ENCODE measurements at regions not wholly inside any gene's neighbourhood (a gene's known extent, or its start where the extent isn't known, plus 50 kb on each side); places are given as distances from the start of the nearest gene placed in this dataset.
"Not testable (repeated sequence)": the region's sequence is repeated elsewhere in the genome, so short reads cannot be mapped to it uniquely, and the experiment has no call there.

DNA sequence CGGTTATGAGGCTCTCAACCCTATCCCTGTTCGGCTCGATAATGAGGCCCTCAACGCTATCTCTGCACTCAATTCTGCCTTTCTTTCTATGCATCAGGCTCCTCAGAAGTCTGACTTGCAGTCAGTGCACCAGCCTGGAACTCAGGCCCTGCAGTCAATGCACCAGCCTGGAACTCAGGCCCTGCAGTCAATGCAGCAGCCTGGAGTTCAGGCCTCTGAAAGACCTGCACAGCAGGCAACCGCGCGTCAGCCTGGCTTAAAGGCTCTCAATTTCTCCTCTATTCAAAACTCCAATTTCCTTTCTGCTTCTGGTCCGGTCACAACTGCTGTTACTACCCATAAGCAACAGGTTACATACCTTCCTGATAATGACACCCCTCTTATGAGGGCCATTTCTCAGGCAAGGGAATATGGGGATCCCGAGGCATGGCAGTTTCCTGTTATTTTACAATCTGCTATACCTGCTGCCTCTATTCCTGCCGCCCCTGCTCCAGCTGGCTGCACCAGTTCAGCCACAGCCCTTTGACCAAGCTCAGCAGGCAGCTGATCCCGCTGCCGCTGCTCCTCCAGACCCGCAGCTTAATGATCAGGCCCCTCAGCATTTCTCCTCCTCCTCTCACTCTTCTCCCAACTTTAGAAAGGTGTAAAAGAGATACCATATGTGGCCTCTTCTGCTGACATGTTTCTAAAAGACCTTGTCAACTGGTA is 933.6 kb upstream of the FANCL start:
- Histone ChIP-seq H3K4me3 (ENCODE audit: low read depth, low read length) (no peak overlapping the region), H3K4me1 (ENCODE audit: insufficient read depth) (no peaks in the 10 kb centered on the region), H3K27ac (ENCODE audit: low read depth) (no peak overlapping the region), H3K36me3 (ENCODE audit: insufficient read depth) (no peaks in the 10 kb centered on the region)
- 85% methylated on average over 13 of the region's 13 CpGs for WGBS
- DNase-seq (ENCODE audit: extremely low spot score), result no peak

- 93% methylated on average over 8 of the region's 8 CpGs for WGBS
- H3K4me1 ChIP-seq (ENCODE audit: insufficient read depth), result no peaks in the 10 kb centered on the region
- no peak for DNase-seq (ENCODE audit: extremely low spot score)
- H3K4me3 ChIP-seq (ENCODE audit: low read depth, low read length), result no peak overlapping the region
- no peak overlapping the region for H3K27ac ChIP-seq (ENCODE audit: low read depth)
- H3K36me3 ChIP-seq (ENCODE audit: insufficient read depth), result no peaks in the 10 kb centered on the region
These were observed 932.2 kb upstream of the FANCL start for GRCh38 chr2:59173325-59173724.

DNA sequence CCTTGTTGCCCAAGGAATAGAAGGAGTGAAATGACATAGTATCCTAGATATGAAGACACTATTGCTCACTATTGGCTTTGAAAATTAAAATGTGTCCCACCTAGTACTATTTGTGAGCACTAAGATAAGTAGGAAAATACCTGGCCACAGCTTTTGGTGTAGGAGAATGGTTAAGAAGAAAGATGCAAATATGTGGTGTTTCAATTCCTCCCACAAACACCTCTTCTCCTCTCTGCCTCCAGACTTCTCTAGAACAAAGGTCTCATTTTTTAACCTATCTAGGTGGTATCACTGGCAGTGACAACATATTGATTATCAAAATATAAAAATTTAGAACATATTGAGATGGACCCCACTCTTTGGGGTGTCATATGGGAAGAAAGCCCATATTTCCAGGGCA is 929.9 kb upstream of the FANCL start:
- H3K4me3 ChIP-seq (ENCODE audit: low read depth, low read length), result no peak overlapping the region
- H3K27ac ChIP-seq (ENCODE audit: low read depth), result no peak overlapping the region
- DNase-seq (ENCODE audit: extremely low spot score), result no peak
- no peaks in the 10 kb centered on the region for H3K36me3 ChIP-seq (ENCODE audit: insufficient read depth)
- no peaks in the 10 kb centered on the region for H3K4me1 ChIP-seq (ENCODE audit: insufficient read depth)

GRCh38 chr2:59168766-59169165 is 927.6 kb upstream of the FANCL start:
- 91% methylated on average over 4 of the region's 4 CpGs for WGBS
- H3K4me1 ChIP-seq (ENCODE audit: insufficient read depth), result no peaks in the 10 kb centered on the region

GRCh38 chr2:59167514-59167913 is 926.4 kb upstream of the FANCL start:
- Histone ChIP-seq H3K4me3 (ENCODE audit: low read depth, low read length) (no peak overlapping the region), H3K27ac (ENCODE audit: low read depth) (no peak overlapping the region), H3K4me1 (ENCODE audit: insufficient read depth) (no peaks in the 10 kb centered on the region), H3K36me3 (ENCODE audit: insufficient read depth) (no peaks in the 10 kb centered on the region)
- no peak for DNase-seq (ENCODE audit: extremely low spot score)
- 74% methylated on average over 2 of the region's 2 CpGs for WGBS

More at GRCh38 chr2:59168766-59169165, 927.6 kb upstream of the FANCL start:
- Histone ChIP-seq H3K4me3 (ENCODE audit: low read depth, low read length) (no peak overlapping the region), H3K36me3 (ENCODE audit: insufficient read depth) (no peaks in the 10 kb centered on the region), H3K27ac (ENCODE audit: low read depth) (no peak overlapping the region)
- DNase-seq (ENCODE audit: extremely low spot score), result no peak

GRCh38 chr2:59157908-59158307 is 916.8 kb upstream of the FANCL start:
- WGBS, result 85% methylated on average over 1 of the region's 1 CpG
- not testable (repeated sequence) for H3K36me3 ChIP-seq (ENCODE audit: insufficient read depth); DNase-seq (ENCODE audit: extremely low spot score)

GRCh38 chr2:59151805-59152204 is 910.7 kb upstream of the FANCL start:
- Histone ChIP-seq H3K4me1 (ENCODE audit: insufficient read depth) (no peaks in the 10 kb centered on the region), H3K27ac (ENCODE audit: low read depth) (no peak overlapping the region), H3K36me3 (ENCODE audit: insufficient read depth) (no peaks in the 10 kb centered on the region), H3K4me3 (ENCODE audit: low read depth, low read length) (no peak overlapping the region)
- WGBS, result 96% methylated on average over 3 of the region's 3 CpGs
- no peak for DNase-seq (ENCODE audit: extremely low spot score)

More at GRCh38 chr2:59157908-59158307, 916.8 kb upstream of the FANCL start:
- H3K4me1 ChIP-seq (ENCODE audit: insufficient read depth); H3K27ac ChIP-seq (ENCODE audit: low read depth); H3K4me3 ChIP-seq (ENCODE audit: low read depth, low read length): not testable (repeated sequence)

DNA sequence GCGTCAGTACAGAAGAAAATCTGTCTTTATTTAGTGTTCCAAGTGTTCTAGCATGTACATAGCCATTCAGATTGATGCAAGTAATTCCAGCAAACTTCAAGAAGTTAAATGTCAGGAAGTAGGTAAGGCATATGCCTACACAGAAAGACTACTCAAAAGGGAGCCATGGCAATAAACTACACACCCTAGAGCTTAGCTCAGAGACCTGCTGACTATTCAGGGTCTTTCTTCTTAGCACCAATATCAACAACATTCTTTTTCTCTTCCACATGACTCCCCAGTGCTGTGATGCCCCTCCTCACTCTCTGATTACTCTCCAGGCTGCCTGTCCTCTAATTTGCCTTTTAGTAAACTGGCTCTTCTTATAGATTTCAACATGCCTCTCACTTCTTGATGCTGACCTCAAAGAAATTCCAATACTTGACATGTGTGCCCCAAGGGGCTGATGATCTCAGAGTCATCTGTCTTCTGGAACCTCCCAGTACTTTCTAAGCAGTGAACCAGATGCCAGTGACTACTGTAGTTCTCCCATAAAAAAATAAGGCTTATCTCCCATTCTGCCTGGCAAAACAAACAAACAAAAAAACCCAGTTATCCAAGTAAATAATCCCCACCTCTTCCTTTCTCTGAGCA is 909.2 kb upstream of the FANCL start:
- H3K4me1 ChIP-seq (ENCODE audit: insufficient read depth), result no peaks in the 10 kb centered on the region
- WGBS, result 85% methylated on average over 1 of the region's 1 CpG
- no peak for DNase-seq (ENCODE audit: extremely low spot score)
- no peak overlapping the region for H3K27ac ChIP-seq (ENCODE audit: low read depth)
- no peak overlapping the region for H3K4me3 ChIP-seq (ENCODE audit: low read depth, low read length)
- H3K36me3 ChIP-seq (ENCODE audit: insufficient read depth), result no peaks in the 10 kb centered on the region

- DNase-seq (ENCODE audit: extremely low spot score), result no peak
- Histone ChIP-seq H3K4me3 (ENCODE audit: low read depth, low read length) (no peak overlapping the region), H3K4me1 (ENCODE audit: insufficient read depth) (no peaks in the 10 kb centered on the region), H3K27ac (ENCODE audit: low read depth) (no peak overlapping the region), H3K36me3 (ENCODE audit: insufficient read depth) (no peaks in the 10 kb centered on the region)
These were observed 908.1 kb upstream of the FANCL start for GRCh38 chr2:59149271-59149670.

DNA sequence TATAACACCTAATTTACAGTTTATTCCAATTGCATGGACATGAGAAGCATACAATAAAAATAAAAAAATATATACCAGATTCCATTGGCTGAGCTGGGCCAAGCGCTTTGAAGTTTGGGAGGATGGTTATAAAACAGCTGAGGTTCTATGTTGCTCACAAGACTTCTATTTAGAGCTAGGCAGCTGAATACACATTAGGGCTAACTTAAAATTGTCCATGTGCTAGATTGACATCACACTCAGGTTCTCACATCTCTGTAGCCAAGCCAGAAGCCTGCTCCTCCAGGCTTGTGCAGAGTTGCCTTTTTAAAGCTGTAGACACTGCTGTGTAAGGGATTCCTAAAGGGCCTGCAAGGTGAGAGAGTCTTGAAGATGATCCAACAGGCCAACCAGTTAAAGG is 871.1 kb upstream of the FANCL start:
- 94% methylated on average over 1 of the region's 1 CpG for WGBS
- Histone ChIP-seq H3K36me3 (ENCODE audit: insufficient read depth) (no peaks in the 10 kb centered on the region), H3K4me1 (ENCODE audit: insufficient read depth) (no peaks in the 10 kb centered on the region), H3K4me3 (ENCODE audit: low read depth, low read length) (no peak overlapping the region), H3K27ac (ENCODE audit: low read depth) (no peak overlapping the region)
- DNase-seq (ENCODE audit: extremely low spot score), result no peak

GRCh38 chr2:59096973-59097372 is 855.8 kb upstream of the FANCL start:
- WGBS, result 81% methylated on average over 2 of the region's 2 CpGs
- H3K4me1 ChIP-seq (ENCODE audit: insufficient read depth), result no peaks in the 10 kb centered on the region
- no peaks in the 10 kb centered on the region for H3K36me3 ChIP-seq (ENCODE audit: insufficient read depth)
- DNase-seq (ENCODE audit: extremely low spot score), result no peak
- no peak overlapping the region for H3K27ac ChIP-seq (ENCODE audit: low read depth)
- H3K4me3 ChIP-seq (ENCODE audit: low read depth, low read length), result no peak overlapping the region

DNA sequence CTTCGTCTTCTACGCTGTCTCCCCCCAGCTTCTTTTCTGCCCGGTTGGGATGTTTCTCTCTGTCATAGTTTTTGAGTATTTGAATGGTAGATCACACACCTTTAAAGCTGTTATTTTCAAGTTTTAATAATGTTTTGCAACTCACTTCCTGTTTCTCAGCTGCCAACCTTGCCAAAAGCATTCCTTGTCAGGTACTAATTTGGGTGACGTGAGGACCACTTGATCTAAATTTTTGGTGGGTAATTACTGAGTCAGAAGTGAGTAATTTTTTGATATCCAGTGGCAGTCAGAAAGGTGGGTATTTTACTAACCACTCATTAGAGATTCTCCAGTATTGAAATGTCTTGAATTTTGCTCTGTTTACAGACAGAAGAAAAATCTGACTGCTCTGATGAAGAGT is 852.4 kb upstream of the FANCL start:
- Histone ChIP-seq H3K4me3 (ENCODE audit: low read depth, low read length) (no peak overlapping the region), H3K27ac (ENCODE audit: low read depth) (no peak overlapping the region), H3K36me3 (ENCODE audit: insufficient read depth) (no peaks in the 10 kb centered on the region), H3K4me1 (ENCODE audit: insufficient read depth) (no peaks in the 10 kb centered on the region)
- 82% methylated on average over 4 of the region's 4 CpGs for WGBS
- no peak for DNase-seq (ENCODE audit: extremely low spot score)

DNA sequence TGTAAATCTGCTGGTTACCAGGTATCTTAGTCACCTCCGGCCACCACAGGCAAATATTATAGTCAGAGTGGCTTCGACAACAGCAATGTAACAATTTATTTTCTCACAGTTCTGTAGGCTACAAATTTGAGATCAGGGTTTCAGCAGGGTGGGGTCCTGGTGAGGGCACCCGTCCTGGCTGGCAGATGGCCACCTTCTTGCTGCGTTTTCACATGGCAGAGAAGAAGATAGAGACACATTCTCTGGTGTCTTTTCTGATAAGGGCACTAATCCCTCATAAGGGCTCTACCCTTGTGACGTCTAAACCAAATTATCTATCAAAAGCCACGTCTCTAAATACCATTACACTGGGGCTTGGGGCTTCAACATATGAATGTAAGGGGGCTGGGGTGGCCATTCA is 843.2 kb upstream of the FANCL start:
- Histone ChIP-seq H3K4me1 (ENCODE audit: insufficient read depth) (no peaks in the 10 kb centered on the region), H3K4me3 (ENCODE audit: low read depth, low read length) (no peak overlapping the region), H3K27ac (ENCODE audit: low read depth) (no peak overlapping the region), H3K36me3 (ENCODE audit: insufficient read depth) (no peaks in the 10 kb centered on the region)
- 55% methylated on average over 6 of the region's 6 CpGs for WGBS
- no peak for DNase-seq (ENCODE audit: extremely low spot score)

DNA sequence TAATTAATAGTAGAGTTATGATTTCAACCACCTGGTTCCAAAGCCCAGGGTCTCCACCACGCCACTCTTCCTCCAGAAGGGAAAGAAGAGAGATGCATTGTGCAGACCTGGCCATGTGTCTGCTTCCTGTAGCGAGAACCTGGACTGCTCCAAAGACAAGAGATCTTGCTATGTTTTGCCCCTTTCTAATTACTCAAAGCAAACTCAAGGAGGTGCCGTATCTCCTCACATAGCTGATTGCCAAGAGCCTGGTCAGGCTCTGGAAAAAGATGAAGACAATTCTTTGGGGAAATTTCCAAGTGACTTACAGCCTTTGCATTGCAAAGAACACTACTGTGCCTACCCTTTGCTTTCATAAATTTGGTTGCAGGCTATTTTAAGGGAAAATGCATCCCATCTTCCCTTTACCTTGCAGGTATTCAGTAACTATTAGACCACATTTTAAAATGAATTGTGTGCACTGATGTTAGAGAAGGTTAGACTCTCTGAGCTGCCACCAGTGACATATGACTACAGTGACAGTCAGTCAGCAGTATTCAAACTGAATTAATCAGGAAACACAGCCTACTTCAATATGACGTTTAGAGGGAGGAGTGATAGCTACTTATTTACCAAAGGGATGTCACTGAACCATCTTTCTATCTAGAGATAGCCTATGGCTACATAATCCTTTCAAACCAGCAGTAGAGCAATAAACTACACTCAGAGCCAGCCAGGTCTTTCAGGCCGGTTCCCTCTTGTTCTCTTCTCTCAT is 842.1 kb upstream of the FANCL start:
- 71% methylated on average over 5 of the region's 5 CpGs for WGBS
- DNase-seq (ENCODE audit: extremely low spot score), result no peak
- Histone ChIP-seq H3K27ac (ENCODE audit: low read depth) (no peak overlapping the region), H3K36me3 (ENCODE audit: insufficient read depth) (no peaks in the 10 kb centered on the region), H3K4me1 (ENCODE audit: insufficient read depth) (no peaks in the 10 kb centered on the region), H3K4me3 (ENCODE audit: low read depth, low read length) (no peak overlapping the region)
